ENCODE measurements at regions not wholly inside any gene's neighbourhood (a gene's known extent, or its start where the extent isn't known, plus 50 kb on each side); places are given as distances from the start of the nearest gene placed in this dataset.

GRCh38 chr5:29261213-29261612 lies 1932.3 kb upstream of the CDH6 start (continued):
- TF ChIP-seq ZNF331 (CRISPR knock-in tag; IDR thresholded peaks at IDR 0.05; ENCODE audit: low read depth): no peak
- TF ChIP-seq ETS1 (IDR thresholded peaks at IDR 0.05): no peak
- TF ChIP-seq JUNB (IDR thresholded peaks at IDR 0.05; ENCODE audit: unreplicated experiment): no peak
- TF ChIP-seq CTCF (conservative IDR thresholded peaks at IDR 0.05; ENCODE audit: low read depth in 2 of 2): no peak
- TF ChIP-seq STAT1 (IDR thresholded peaks at IDR 0.05; ENCODE audit: unreplicated experiment): no peak
- TF ChIP-seq EZH2 (IDR thresholded peaks at IDR 0.05; ENCODE audit: low read depth, unreplicated experiment): no peak
- TF ChIP-seq CREB1 (CRISPR knock-in tag; IDR thresholded peaks at IDR 0.05; ENCODE audit: low read depth): no peak
- no peak for TF ChIP-seq NANOG (IDR thresholded peaks at IDR 0.05; ENCODE audit: borderline replicate concordance)
- no peak for TF ChIP-seq ZNF114 (CRISPR knock-in tag; IDR thresholded peaks at IDR 0.05)

GRCh38 chr5:29252390-29252789 lies 1941.1 kb upstream of the CDH6 start:
- H3K4me3 ChIP-seq: no peak overlapping the region
- Mint-ChIP-seq H3K27me3 (ENCODE audit: insufficient read depth, low read depth, poor library complexity) (no peaks in the 10 kb centered on the region), H3K36me3 (ENCODE audit: low read depth) (no peaks in the 10 kb centered on the region), H3K4me1 (peaks cover 4% of the 10 kb centered on the region; the same call in 2 of the 3 replicates), H3K9me3 (no peaks in the 10 kb centered on the region), H3K4me3 (no peak overlapping the region), H3K27ac (no peak overlapping the region)
- no peak overlapping the region for H3K4me2 ChIP-seq
- no peaks in the 10 kb centered on the region for H3F3A ChIP-seq (replicated peaks; ENCODE audit: low read depth)
- H3K36me3 ChIP-seq (ENCODE audit: insufficient read depth): no peaks in the 10 kb centered on the region
- TF ChIP-seq EZH2phosphoT487 (IDR thresholded peaks at IDR 0.05; ENCODE audit: unreplicated experiment) (no peak), STAT1 (IDR thresholded peaks at IDR 0.05; ENCODE audit: unreplicated experiment) (no peak), CTCF (conservative IDR thresholded peaks at IDR 0.05; ENCODE audit: low read depth in 2 of 2) (peak; percentile 63 to 67)
- TF ChIP-seq, protein P1, sequence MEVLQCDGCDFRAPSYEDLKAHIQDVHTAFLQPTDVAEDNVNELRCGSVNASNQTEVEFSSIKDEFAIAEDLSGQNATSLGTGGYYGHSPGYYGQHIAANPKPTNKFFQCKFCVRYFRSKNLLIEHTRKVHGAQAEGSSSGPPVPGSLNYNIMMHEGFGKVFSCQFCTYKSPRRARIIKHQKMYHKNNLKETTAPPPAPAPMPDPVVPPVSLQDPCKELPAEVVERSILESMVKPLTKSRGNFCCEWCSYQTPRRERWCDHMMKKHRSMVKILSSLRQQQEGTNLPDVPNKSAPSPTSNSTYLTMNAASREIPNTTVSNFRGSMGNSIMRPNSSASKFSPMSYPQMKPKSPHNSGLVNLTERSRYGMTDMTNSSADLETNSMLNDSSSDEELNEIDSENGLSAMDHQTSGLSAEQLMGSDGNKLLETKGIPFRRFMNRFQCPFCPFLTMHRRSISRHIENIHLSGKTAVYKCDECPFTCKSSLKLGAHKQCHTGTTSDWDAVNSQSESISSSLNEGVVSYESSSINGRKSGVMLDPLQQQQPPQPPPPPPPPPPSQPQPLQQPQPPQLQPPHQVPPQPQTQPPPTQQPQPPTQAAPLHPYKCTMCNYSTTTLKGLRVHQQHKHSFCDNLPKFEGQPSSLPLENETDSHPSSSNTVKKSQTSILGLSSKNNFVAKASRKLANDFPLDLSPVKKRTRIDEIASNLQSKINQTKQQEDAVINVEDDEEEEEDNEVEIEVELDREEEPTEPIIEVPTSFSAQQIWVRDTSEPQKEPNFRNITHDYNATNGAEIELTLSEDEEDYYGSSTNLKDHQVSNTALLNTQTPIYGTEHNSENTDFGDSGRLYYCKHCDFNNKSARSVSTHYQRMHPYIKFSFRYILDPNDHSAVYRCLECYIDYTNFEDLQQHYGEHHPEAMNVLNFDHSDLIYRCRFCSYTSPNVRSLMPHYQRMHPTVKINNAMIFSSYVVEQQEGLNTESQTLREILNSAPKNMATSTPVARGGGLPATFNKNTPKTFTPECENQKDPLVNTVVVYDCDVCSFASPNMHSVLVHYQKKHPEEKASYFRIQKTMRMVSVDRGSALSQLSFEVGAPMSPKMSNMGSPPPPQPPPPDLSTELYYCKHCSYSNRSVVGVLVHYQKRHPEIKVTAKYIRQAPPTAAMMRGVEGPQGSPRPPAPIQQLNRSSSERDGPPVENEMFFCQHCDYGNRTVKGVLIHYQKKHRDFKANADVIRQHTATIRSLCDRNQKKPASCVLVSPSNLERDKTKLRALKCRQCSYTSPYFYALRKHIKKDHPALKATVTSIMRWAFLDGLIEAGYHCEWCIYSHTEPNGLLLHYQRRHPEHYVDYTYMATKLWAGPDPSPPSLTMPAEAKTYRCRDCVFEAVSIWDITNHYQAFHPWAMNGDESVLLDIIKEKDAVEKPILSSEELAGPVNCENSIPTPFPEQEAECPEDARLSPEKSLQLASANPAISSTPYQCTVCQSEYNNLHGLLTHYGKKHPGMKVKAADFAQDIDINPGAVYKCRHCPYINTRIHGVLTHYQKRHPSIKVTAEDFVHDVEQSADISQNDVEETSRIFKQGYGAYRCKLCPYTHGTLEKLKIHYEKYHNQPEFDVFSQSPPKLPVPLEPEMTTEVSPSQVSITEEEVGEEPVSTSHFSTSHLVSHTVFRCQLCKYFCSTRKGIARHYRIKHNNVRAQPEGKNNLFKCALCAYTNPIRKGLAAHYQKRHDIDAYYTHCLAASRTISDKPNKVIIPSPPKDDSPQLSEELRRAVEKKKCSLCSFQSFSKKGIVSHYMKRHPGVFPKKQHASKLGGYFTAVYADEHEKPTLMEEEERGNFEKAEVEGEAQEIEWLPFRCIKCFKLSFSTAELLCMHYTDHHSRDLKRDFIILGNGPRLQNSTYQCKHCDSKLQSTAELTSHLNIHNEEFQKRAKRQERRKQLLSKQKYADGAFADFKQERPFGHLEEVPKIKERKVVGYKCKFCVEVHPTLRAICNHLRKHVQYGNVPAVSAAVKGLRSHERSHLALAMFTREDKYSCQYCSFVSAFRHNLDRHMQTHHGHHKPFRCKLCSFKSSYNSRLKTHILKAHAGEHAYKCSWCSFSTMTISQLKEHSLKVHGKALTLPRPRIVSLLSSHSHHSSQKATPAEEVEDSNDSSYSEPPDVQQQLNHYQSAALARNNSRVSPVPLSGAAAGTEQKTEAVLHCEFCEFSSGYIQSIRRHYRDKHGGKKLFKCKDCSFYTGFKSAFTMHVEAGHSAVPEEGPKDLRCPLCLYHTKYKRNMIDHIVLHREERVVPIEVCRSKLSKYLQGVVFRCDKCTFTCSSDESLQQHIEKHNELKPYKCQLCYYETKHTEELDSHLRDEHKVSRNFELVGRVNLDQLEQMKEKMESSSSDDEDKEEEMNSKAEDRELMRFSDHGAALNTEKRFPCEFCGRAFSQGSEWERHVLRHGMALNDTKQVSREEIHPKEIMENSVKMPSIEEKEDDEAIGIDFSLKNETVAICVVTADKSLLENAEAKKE (CRISPR knock-in tag; IDR thresholded peaks at IDR 0.05): no peak
- H3K27ac ChIP-seq (ENCODE audit: low read depth): no peak overlapping the region
- no peaks in the 10 kb centered on the region for H3K27me3 ChIP-seq (ENCODE audit: insufficient read depth)
- H4K20me1 ChIP-seq (replicated peaks; ENCODE audit: insufficient read depth): no peaks in the 10 kb centered on the region
- H3K4me1 ChIP-seq (ENCODE audit: insufficient read depth): peaks cover 15% of the 10 kb centered on the region
- no peaks in the 10 kb centered on the region for H3K79me2 ChIP-seq (replicated peaks; ENCODE audit: insufficient read depth)
- no peak overlapping the region for H2AFZ ChIP-seq
- H3K9me2 ChIP-seq (ENCODE audit: insufficient read depth): no peaks in the 10 kb centered on the region
- ATAC-seq (peak; percentile 41; the same call in 1 of the 3 replicates), DNase-seq (ENCODE audit: low spot score) (peak; percentile 45)

All from GM23338 (cell line).